ENCODE measurements at regions not wholly inside any gene's neighbourhood (a gene's known extent, or its start where the extent isn't known, plus 50 kb on each side); places are given as distances from the start of the nearest gene placed in this dataset.

DNA sequence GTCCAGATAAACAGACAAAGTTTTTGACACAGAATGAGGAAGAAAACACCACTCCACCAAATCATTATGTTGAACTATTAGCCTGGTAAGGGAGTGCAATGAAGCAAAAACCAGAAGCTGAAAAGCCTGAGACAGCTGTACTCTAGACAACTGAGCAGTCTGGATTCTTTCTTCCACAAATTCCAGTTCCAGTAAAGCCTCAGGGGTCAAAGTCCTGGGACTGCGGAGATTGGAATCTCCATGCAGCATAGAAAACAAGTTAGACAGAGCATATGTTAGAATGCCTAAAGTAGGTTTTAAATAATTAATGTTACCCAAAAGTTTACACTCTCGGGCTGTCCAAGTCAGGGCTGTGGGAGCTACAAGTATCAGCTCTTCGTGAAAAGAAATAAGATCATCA is 263.2 kb downstream of the TECRL start:
- TF ChIP-seq POLR2A (IDR thresholded peaks at IDR 0.05) = no peak
- TF ChIP-seq, protein P1, sequence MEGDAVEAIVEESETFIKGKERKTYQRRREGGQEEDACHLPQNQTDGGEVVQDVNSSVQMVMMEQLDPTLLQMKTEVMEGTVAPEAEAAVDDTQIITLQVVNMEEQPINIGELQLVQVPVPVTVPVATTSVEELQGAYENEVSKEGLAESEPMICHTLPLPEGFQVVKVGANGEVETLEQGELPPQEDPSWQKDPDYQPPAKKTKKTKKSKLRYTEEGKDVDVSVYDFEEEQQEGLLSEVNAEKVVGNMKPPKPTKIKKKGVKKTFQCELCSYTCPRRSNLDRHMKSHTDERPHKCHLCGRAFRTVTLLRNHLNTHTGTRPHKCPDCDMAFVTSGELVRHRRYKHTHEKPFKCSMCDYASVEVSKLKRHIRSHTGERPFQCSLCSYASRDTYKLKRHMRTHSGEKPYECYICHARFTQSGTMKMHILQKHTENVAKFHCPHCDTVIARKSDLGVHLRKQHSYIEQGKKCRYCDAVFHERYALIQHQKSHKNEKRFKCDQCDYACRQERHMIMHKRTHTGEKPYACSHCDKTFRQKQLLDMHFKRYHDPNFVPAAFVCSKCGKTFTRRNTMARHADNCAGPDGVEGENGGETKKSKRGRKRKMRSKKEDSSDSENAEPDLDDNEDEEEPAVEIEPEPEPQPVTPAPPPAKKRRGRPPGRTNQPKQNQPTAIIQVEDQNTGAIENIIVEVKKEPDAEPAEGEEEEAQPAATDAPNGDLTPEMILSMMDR (IDR thresholded peaks at IDR 0.05) = no peak
- H3K27me3 ChIP-seq = no peaks in the 10 kb centered on the region
- no peak overlapping the region for H3K27ac ChIP-seq
- no peaks in the 10 kb centered on the region for H3K9me3 ChIP-seq
- H3K4me1 ChIP-seq = no peaks in the 10 kb centered on the region
- no peak for DNase-seq
- H3K36me3 ChIP-seq = no peaks in the 10 kb centered on the region
- H3K4me3 ChIP-seq = no peak overlapping the region

DNA sequence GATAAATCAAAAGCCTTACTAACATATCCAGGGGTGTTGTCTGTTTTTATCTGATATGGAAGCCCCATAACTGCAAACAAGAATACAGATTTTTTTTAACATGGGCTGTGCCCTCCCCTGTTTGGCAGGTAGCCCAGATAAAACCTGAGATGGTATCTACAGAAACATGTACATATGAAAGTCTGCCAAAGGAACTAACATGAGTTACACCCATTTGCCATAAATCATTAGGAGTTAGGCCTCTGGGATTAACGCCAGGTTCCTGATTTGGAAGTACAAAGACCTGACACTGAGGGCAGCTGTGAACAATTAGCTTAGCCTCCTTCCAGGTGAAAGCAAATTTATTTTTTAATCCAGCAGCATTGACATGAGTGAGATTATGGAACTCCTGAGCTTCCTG is 264.3 kb downstream of the TECRL start:
- Histone ChIP-seq H3K36me3 (no peaks in the 10 kb centered on the region), H3K4me3 (no peak overlapping the region), H3K27ac (no peak overlapping the region), H3K9me3 (no peaks in the 10 kb centered on the region), H3K27me3 (no peaks in the 10 kb centered on the region), H3K4me1 (no peaks in the 10 kb centered on the region)
- no peak for DNase-seq
- TF ChIP-seq, protein P1 (IDR thresholded peaks at IDR 0.05) = no peak
- TF ChIP-seq POLR2A (IDR thresholded peaks at IDR 0.05) = no peak

DNA sequence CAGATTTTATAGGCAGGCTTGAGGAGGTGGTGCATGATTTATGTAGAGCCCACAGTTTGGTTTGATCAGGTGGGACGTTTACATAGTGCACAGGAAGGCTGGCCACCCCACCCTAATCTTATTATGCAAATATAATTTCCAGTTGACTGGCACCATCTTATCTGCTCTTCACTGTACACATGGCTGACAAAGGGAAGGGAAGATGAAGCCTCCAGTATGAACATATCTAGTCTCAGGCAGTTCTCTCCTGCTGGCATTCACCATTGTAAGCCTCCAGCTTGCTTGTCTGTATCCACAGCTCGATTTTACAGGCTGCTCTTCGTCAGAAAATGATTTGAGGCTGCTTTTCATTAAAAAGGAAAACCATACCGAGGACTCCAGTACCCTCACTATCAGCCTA is 278.3 kb downstream of the TECRL start:
- Histone ChIP-seq H3K9me3 (no peaks in the 10 kb centered on the region), H3K36me3 (no peaks in the 10 kb centered on the region), H3K4me3 (no peak overlapping the region), H3K4me1 (no peaks in the 10 kb centered on the region), H3K27ac (no peak overlapping the region), H3K27me3 (no peaks in the 10 kb centered on the region)
- DNase-seq = no peak
- no peak for TF ChIP-seq POLR2A (IDR thresholded peaks at IDR 0.05)
- TF ChIP-seq, protein P1 (IDR thresholded peaks at IDR 0.05) = no peak

DNA sequence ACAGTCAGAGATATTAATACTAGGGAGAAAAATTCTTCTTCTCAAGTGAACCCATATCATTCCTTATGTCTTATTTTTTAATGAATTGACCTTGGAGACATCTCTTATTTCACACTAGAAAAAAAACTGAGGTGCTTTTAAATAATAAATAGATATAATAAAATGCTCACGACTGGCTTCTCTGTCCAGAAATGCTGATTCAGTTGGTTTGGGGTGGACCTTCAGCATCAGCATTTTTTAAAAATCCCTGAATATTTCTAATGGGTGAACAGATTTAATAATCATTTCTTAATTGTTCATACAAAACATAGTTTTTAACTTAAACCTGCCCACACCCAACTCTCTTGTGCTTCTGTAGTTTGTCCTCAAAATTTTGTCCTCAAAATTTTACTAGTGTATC is 283.9 kb downstream of the TECRL start:
- Histone ChIP-seq H3K27me3 (no peaks in the 10 kb centered on the region), H3K4me1 (no peaks in the 10 kb centered on the region), H3K4me3 (no peak overlapping the region), H3K9me3 (no peaks in the 10 kb centered on the region), H3K36me3 (no peaks in the 10 kb centered on the region), H3K27ac (no peak overlapping the region)
- TF ChIP-seq, protein P1 (IDR thresholded peaks at IDR 0.05) = no peak
- TF ChIP-seq POLR2A (IDR thresholded peaks at IDR 0.05) = no peak
- DNase-seq = no peak

DNA sequence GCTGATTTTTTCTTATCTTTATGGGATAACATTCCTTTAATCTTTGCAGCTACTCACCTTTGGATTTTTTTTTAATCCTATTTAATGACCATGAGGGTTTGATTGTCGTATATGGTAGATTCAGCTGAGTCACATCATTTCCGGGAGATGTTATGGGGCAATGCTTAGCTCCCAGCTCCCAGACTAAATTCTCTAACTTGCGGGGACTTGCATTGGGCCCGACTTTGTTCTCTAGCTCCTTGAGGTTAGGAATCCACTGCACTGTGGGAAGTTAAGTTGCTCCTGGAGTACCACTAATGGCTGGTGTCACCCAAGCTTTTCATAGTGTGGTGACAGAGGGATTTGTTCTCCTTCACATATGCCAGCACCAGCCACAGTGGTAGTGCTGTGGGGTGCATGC is 287.4 kb downstream of the TECRL start:
- H3K9me3 ChIP-seq = no peaks in the 10 kb centered on the region
- H3K36me3 ChIP-seq = no peaks in the 10 kb centered on the region
- no peak overlapping the region for H3K4me3 ChIP-seq
- H3K27me3 ChIP-seq = no peaks in the 10 kb centered on the region
- DNase-seq = no peak
- TF ChIP-seq POLR2A (IDR thresholded peaks at IDR 0.05) = no peak
- TF ChIP-seq, protein P1 (IDR thresholded peaks at IDR 0.05) = no peak
- no peak overlapping the region for H3K27ac ChIP-seq
- no peaks in the 10 kb centered on the region for H3K4me1 ChIP-seq

DNA sequence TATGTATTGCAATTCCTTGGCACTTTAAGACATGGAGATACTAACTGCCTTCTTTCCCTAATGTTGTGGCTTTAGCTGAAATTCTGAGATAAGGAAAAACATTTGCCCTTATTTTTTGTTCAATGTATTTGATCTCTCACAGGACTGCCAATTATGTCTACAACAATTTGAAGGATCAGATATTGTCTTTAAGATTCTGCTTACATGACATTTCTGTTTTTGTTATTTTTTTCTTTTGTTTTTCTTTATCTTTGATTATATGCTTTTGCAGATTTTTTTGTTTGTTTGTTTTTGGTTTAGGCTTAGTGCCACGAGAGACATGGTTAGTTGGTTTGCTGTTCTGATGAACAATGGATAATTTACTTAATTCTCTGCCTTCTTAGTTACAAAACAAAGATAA is 303.3 kb downstream of the TECRL start:
- Histone ChIP-seq H3K36me3 (no peaks in the 10 kb centered on the region), H3K4me3 (no peak overlapping the region), H3K4me1 (no peaks in the 10 kb centered on the region), H3K27ac (no peak overlapping the region), H3K9me3 (no peaks in the 10 kb centered on the region), H3K27me3 (no peaks in the 10 kb centered on the region)
- TF ChIP-seq POLR2A (IDR thresholded peaks at IDR 0.05) = no peak
- TF ChIP-seq, protein P1 (IDR thresholded peaks at IDR 0.05) = no peak
- DNase-seq = no peak

All from Peyer's patch (tissue), 4 donors.